ENCODE measurements at regions not wholly inside any gene's neighbourhood (a gene's known extent, or its start where the extent isn't known, plus 50 kb on each side); places are given as distances from the start of the nearest gene placed in this dataset.

DNA sequence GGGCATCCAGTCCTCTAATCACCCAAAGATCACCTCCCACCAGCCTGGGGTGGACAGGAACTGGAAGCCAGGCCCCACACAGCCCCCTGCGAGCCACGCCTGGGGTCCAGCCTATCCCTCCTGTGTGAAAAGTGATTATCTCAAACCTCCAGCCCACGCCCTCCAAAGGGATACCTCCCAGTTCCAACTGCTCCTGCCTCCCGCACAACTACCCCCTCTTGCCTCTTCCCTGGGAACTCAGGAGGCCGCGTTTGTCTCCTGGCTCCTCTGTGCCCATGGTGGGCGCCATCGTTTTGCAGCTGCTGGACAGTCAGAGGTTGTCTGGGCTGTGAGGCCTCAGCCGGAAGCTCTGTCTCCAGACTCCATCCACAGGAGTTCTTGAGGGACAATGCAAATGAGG is 305.9 kb downstream of the AJAP1 start:
- no peak for DNase-seq (ENCODE audit: extremely low read depth, low read depth)

DNA sequence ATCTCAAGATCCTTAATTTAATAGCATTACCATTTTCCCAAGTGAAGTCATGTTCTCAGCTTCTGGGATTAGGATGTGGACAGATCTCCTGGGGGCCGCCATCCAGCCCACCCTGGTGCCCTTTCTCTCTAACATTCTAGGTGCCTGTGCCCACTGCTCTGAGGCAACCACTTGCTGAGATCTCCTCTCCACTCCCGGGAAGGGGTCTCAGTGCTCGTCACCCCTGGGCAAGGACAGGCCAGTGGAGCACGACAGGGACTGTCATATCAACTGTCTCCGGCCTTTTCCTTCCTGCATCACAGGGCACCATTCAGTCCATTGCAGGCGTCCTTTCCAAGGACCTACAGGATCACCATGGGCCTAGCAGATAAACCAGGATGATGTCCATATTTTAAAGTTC is 304.8 kb downstream of the AJAP1 start:
- no peak for DNase-seq (ENCODE audit: extremely low read depth, low read depth)

DNA sequence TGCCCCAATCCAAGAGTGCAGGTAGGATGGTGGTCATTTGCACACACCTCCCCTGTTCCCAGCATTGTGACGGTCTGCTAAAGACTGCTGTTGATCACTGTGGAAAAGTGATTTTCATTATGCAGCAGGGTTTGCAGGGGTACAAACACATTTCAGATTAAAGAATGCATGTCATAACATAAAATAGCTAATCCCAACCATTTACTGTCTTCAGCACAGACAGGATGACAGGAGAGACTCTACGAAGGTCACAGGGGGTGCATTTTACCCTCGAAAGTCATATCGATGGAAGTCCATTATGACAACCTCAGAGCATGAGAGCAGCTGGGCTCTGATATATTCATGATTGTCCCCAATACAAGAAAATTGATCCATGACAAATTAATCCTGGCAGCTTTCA is 302.6 kb downstream of the AJAP1 start:
- DNase-seq (ENCODE audit: extremely low read depth, low read depth) = no peak

GRCh38 chr1:4954392-4954791 is 300.0 kb downstream of the AJAP1 start:
- no peak for DNase-seq (ENCODE audit: extremely low read depth, low read depth)

DNA sequence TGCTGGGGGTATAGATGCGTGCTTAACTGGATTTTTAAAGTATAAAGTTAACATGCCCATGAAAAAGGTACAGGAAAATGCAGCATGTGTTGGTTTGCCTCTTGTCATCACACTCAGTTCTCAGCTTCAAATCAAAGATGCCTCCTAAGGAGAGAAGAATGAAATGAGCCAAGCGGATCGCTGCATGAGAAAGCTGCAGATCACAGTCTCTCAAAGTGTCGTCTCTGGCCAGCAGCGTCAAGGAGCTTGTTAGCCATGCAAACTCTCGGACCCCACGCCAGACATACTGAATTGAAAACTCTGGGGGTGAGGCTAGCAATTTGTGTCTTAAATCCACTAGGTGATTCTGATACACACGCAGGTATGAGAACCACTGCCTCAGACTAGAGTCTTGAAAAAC is 297.2 kb downstream of the AJAP1 start:
- no peak for DNase-seq (ENCODE audit: extremely low read depth, low read depth)

DNA sequence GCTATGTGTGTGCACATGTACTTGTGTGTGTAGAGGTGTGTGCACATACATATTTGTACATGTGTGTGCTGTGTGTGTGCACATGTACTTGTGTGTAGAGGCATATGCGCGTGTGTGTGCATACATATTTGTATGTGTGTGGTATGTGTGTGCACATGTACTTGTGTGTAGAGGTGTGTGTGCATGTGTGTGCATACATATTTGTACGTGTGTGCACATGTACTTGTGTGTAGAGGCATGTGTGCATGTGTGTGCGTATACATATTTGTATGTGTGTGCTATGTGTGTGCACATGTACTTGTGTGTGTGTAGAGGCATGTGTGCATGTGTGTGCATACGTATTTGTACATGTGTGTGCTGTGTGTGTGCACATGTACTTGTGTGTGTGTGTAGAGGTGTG is 291.9 kb downstream of the AJAP1 start:
- DNase-seq (ENCODE audit: extremely low read depth, low read depth) = no peak

DNA sequence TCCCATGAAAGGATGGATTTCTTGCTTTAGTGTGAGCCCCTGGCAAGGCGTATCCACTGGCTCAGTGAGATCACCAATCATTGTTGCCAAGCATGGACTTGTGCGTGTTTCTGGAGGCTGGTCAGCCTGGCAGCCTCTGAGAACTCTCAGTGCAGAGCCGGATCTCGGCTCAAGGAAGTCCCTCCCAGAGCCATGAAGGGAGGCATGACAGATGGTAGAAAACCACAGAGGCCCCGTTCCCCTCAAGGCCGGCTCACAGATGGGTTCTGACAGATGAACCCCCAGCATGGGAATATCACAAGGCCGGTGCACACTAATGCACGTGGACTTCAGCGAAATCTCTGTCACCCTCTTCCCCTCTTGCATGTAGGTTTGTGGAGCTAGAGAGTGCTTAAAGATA is 290.5 kb downstream of the AJAP1 start:
- DNase-seq (ENCODE audit: extremely low read depth, low read depth) = no peak

GRCh38 chr1:4944072-4944471 is 289.7 kb downstream of the AJAP1 start:
- DNase-seq (ENCODE audit: extremely low read depth, low read depth) = no peak

- DNase-seq (ENCODE audit: extremely low read depth, low read depth) = no peak
Measured at GRCh38 chr1:4939266-4939665, 284.9 kb downstream of the AJAP1 start.

DNA sequence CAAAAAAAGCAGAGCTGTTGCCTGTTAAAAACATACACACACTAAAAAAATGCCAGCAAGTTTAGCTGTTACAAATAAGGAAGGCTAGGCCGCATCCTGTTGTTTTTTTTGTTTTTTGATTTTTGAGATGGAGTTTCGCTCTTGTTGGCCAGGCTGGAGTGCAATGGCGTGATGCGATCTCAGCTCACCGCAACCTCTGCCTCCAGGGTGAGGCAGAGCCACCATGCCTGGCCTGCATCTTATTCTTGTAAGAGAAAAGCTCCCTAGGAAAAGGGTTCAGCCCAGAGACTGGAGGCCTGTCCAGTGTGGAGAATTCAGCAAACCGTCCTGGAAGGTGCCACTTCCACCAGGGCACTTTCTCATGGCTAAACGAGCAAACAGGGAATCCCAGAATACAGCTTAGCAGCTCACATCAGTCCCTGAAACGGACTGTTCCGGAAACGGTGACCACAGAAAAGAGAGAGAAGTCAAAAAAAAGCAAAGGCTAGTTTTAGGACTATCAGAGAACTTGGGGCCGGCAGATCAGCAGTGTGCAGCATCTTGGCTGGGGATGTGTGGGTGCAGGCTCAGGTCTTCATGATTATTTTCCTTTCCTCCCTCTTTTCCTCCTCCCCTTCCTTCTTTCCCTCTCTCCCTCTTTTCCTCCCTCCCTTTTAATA is 283.6 kb downstream of the AJAP1 start:
- DNase-seq (ENCODE audit: extremely low read depth, low read depth) = no peak

DNA sequence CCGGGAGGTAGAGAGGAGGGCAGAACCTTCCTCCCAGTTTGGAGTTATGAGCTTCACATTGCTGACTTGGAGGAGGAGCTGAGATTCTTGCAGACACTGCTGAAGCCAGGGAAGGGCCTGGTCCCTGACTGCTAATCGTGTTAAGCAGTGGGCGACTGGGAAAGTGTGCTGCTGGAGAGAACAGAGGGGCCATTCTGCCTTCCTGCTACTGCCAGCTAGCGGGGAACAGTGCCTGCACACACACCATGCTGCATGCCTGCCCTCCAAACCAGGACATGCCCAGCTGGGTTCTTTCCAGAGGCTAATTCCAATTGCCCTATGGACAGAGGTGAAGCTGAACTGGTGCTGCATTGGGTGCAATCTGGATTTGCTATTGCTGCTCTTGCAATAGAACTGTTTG is 281.4 kb downstream of the AJAP1 start:
- no peak for DNase-seq (ENCODE audit: extremely low read depth, low read depth)

DNA sequence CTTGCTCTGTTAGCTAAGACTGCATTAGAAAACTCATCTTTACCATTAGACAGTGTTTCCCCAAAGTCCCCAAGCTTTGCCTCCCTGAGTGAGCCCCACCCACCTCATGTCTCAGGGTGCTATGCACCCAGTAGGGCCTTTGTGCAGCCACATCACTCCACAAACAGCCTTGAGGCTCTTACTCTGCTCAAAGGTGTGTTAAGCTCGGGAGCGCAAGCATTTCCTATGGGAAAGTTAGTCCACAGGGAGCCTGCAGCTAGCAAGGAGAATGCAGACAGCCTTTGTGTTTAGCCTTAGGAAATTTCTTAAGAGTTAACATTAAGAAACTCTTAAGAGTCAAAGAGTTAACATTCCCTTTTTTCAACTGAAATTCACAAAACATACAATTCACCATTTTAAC is 278.8 kb downstream of the AJAP1 start:
- no peak for DNase-seq (ENCODE audit: extremely low read depth, low read depth)

- DNase-seq (ENCODE audit: extremely low read depth, low read depth) = no peak
Measured at GRCh38 chr1:4932311-4933030, 278.1 kb downstream of the AJAP1 start.

- DNase-seq (ENCODE audit: extremely low read depth, low read depth) = no peak
Measured at GRCh38 chr1:4931486-4931885, 277.1 kb downstream of the AJAP1 start.

- DNase-seq (ENCODE audit: extremely low read depth, low read depth) = no peak
Measured at GRCh38 chr1:4928186-4928585, 273.8 kb downstream of the AJAP1 start.

DNA sequence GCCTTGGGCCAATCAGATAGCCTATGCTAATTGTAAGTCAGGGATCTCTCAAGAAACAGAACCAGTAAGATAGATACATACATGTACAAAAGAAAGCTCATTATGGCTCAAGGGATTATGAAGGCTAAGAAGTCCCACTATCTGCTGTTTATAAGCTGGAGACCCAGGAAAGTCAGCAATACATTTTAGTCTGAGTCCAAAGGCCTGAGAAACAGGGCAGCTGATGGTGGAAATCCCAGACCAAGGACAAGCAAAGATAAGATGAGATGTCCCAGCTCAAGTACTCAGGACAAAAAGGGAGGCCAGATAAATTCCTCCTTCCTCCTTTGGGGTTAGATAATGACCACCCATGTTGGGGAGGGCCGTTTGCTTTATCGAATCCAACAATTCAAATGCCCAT is 269.9 kb downstream of the AJAP1 start:
- no peak for DNase-seq (ENCODE audit: extremely low read depth, low read depth)

DNA sequence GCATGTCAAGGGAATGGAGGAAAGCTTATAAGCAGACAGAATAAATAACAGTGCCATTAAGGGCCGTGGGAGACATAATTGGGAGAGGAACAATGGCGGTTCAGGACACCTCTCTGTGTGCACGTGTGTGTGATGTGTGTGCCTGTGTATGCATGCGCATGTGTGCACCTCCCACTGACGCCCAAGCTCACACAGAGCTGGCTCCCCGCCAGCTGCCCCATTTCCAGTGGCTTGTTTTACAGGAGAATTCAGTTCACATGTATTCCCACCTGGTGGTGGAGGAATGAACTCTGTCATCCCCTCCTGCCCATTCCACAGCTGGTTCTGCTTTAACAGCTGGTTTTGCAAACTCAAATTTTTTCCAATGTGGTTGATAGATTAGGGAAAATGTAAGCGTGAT is 262.2 kb downstream of the AJAP1 start:
- DNase-seq (ENCODE audit: extremely low read depth, low read depth) = no peak

DNA sequence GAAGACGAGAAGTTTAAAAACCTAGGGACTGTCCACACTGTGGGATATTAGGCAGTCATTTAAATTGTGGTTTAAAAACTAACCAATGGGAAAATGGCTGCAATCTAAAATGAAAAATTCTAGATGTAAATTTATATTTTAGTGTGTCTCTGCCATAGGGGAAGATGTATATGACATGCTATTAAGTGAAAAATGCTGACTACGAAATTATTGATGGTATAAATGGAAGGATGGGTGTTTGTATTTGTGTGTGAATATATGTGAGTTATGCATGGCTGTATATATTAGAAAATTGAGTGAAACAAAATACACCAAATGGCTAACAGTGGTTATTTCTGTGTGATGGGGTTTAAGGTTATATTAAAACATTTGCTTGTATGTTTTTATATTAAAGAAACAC is 260.7 kb downstream of the AJAP1 start:
- no peak for DNase-seq (ENCODE audit: extremely low read depth, low read depth)

- DNase-seq (ENCODE audit: extremely low read depth, low read depth) = no peak
Measured at GRCh38 chr1:4908486-4908885, 254.1 kb downstream of the AJAP1 start.

DNA sequence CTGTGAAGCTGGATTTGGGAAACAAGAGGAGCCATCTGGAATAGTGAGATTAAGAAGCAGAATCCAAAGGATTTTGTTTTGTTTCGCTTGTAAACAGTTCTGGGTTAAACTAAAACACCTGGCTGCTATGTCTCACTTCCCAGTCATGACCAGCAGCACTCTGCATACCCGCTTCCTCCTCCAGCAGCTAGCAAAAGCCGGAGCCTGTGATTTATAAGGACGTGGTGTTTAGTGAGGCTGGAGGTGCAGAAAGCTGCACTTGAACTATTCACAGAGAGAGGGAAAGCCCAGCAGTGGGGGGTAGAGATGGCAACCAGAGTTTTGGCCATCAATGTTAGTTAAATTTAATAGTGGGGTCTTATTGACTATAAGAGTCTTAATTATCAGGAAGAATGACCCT is 240.2 kb downstream of the AJAP1 start:
- no peak for DNase-seq (ENCODE audit: extremely low read depth, low read depth)

- DNase-seq (ENCODE audit: extremely low read depth, low read depth) = no peak
Measured at GRCh38 chr1:4880626-4881025, 226.2 kb downstream of the AJAP1 start.

DNA sequence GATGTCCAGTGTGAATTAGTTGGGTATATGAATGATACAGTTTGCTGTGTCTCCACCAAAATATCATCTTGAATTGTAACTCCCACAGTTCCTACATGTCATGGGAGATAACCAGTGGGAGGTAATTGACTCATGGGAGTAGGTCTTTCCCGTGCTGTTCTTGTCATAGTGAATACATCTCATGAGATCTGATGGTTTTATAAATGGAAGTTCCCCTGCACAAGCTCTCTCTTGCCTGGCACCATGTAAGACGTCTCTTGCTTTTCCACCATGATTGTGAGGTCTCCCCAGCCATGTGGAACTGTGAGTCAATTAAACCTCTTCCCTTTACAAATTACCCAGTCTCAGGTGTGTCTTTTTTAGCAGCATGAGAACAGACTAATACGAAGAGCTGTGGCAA is 223.0 kb downstream of the AJAP1 start:
- DNase-seq (ENCODE audit: extremely low read depth, low read depth) = no peak

DNA sequence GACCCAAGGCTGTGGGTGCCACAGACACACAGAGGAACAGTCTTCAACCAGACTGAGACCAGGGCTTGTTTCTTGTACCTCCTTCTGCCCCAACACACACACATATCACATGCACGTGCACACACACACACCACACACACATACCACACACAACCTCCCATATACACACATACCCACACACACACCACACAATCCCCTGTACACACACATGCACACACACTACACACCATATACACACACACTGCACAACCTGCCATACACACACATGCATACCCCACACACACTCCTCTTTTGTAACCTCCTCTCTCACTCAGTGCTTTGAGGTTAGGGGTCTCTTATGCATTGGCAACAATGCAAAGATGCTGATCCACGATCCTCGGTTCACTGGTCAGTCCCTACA is 217.0 kb downstream of the AJAP1 start:
- DNase-seq (ENCODE audit: extremely low read depth, low read depth) = no peak
